Endothelial cell (in vitro differentiated cells): ENCODE measurements at regions not wholly inside any gene's neighbourhood (a gene's known extent, or its start where the extent isn't known, plus 50 kb on each side); places are given as distances from the start of the nearest gene placed in this dataset.

ENCODE experiments used
- DNase-seq: peaks from one replicate; pipeline ENCODE4 v3.0.0; 2021; ENCODE audit warnings: low spot score
- H3K27ac Mint-ChIP-seq: one replicate; pipeline ENCODE4 v1.8.0; 2021; ENCODE audit warnings: mixed read lengths, inconsistent platforms; ENCODE audit not compliant: unreplicated experiment
- H3K27me3 Mint-ChIP-seq: one replicate; pipeline ENCODE4 v1.8.0; 2021; ENCODE audit warnings: mild to moderate bottlenecking, moderate library complexity, mixed read lengths, inconsistent platforms; ENCODE audit not compliant: unreplicated experiment
- H3K36me3 Mint-ChIP-seq: one replicate; pipeline ENCODE4 v1.8.0; 2021; ENCODE audit warnings: mild to moderate bottlenecking, low read depth, mixed read lengths, inconsistent platforms; ENCODE audit not compliant: unreplicated experiment
- H3K4me1 Mint-ChIP-seq: one replicate; pipeline ENCODE4 v1.8.0; 2021; ENCODE audit warnings: mild to moderate bottlenecking, mixed read lengths, inconsistent platforms; ENCODE audit not compliant: unreplicated experiment
- H3K4me3 Mint-ChIP-seq: one replicate; pipeline ENCODE4 v1.8.0; 2021; ENCODE audit warnings: mild to moderate bottlenecking, mixed read lengths, inconsistent platforms; ENCODE audit not compliant: unreplicated experiment
- H3K9me3 Mint-ChIP-seq: one replicate; pipeline ENCODE4 v1.8.0; 2021; ENCODE audit warnings: mixed read lengths, inconsistent platforms; ENCODE audit not compliant: unreplicated experiment
- TF ChIP-seq, protein P1 (sequence below): fragments of 200-600 bp; sonication (generic); IDR thresholded peaks from one replicate; pipeline ENCODE4 v1.5.0; 2021; ENCODE audit warnings: antibody characterized with exemption; ENCODE audit not compliant: unreplicated experiment

DNA sequence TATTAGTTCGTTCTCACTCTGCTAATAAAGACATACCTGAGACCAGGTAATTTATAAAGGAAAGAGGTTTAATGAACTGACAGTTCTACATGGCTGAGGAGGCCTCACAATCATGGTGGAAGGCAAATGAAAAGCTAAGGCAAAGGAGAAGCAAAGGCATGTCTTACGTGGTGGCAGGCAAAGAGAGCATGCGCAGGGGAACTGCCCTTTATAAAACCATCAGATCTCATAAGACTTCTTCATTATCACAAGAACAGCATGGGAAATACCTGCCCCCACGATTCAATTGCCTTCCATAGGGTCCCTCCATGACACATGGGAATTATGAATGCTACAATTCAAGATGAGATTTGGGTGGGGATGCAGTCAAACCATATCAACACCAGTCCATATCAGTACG is 133.5 kb downstream of the ZNF621 start:
- H3K36me3 Mint-ChIP-seq = no peaks in the 10 kb centered on the region
- H3K27me3 Mint-ChIP-seq = peaks cover 3% of the 10 kb centered on the region
- H3K4me1 Mint-ChIP-seq = no peaks in the 10 kb centered on the region
- no peak overlapping the region for H3K27ac Mint-ChIP-seq
- no peak overlapping the region for H3K4me3 Mint-ChIP-seq
- TF ChIP-seq, protein P1, sequence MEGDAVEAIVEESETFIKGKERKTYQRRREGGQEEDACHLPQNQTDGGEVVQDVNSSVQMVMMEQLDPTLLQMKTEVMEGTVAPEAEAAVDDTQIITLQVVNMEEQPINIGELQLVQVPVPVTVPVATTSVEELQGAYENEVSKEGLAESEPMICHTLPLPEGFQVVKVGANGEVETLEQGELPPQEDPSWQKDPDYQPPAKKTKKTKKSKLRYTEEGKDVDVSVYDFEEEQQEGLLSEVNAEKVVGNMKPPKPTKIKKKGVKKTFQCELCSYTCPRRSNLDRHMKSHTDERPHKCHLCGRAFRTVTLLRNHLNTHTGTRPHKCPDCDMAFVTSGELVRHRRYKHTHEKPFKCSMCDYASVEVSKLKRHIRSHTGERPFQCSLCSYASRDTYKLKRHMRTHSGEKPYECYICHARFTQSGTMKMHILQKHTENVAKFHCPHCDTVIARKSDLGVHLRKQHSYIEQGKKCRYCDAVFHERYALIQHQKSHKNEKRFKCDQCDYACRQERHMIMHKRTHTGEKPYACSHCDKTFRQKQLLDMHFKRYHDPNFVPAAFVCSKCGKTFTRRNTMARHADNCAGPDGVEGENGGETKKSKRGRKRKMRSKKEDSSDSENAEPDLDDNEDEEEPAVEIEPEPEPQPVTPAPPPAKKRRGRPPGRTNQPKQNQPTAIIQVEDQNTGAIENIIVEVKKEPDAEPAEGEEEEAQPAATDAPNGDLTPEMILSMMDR = no peak
- H3K9me3 Mint-ChIP-seq = no peaks in the 10 kb centered on the region
- no peak for DNase-seq

DNA sequence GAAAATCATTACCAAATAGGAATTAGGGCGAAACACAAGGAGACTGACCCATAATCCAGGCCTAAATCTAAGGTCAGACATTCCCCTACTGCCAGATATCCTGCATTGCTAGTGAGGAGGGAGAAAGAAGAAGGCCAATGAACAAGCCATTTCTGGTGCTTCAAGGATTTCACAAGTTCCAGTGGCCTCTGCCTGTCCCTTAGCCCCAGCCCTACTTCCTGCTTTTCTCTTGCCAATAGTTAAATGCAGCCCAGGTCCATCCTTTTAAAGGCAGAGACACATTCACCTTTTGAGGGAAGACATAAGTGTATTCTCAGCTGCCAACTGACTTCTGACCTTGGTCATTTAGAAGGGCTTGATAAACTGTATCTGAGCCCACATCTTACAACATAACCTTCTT is 135.8 kb downstream of the ZNF621 start:
- no peaks in the 10 kb centered on the region for H3K9me3 Mint-ChIP-seq
- no peaks in the 10 kb centered on the region for H3K36me3 Mint-ChIP-seq
- no peaks in the 10 kb centered on the region for H3K4me1 Mint-ChIP-seq
- H3K4me3 Mint-ChIP-seq = no peak overlapping the region
- H3K27ac Mint-ChIP-seq = no peak overlapping the region
- H3K27me3 Mint-ChIP-seq = peaks cover 3% of the 10 kb centered on the region
- TF ChIP-seq, protein P1 = no peak
- DNase-seq = no peak

DNA sequence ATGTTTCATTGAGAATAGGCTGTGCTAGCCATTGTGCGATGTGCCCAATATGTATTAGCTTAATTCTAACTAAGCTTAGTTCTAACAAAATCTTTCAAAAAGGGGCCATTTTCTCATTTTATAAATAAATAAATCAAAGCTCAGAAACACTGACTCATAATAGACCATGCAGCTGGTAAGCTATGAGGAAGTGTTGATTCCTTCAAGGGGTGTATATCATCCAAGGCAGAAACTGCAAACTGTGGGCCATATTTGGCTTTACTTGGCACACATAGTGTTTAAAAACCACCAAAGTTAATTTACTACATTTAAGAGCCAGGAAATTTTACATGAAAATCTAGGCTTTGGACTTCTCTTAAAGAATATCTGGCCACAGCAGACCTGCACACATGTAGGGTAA is 136.5 kb downstream of the ZNF621 start:
- Mint-ChIP-seq H3K27me3 (peaks cover 3% of the 10 kb centered on the region), H3K4me3 (no peak overlapping the region), H3K9me3 (no peaks in the 10 kb centered on the region), H3K27ac (no peak overlapping the region), H3K36me3 (no peaks in the 10 kb centered on the region), H3K4me1 (no peaks in the 10 kb centered on the region)
- TF ChIP-seq, protein P1 = no peak
- DNase-seq = no peak

DNA sequence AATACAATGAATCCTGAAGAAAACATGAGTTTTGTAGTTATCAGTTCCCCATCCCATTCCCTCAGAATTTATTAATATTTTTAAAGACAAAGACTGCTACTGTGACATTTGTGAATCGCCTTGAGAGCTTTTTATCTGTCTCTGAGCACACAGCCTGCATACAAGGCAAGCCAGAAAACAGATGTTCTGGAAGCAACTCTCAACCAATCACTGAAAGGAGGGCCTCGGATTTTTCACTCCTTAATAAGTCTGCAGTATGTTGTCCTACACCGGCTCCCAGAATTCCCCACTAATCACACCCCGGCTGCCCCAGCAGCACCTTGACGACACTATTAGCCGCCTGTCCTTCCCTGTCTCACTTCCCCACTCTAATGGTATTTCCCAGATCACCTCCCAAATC is 138.5 kb downstream of the ZNF621 start:
- H3K9me3 Mint-ChIP-seq = no peaks in the 10 kb centered on the region
- no peaks in the 10 kb centered on the region for H3K36me3 Mint-ChIP-seq
- TF ChIP-seq, protein P1 = no peak
- H3K27me3 Mint-ChIP-seq = no peaks in the 10 kb centered on the region
- H3K4me1 Mint-ChIP-seq = no peaks in the 10 kb centered on the region
- no peak overlapping the region for H3K27ac Mint-ChIP-seq
- no peak for DNase-seq
- H3K4me3 Mint-ChIP-seq = no peak overlapping the region

DNA sequence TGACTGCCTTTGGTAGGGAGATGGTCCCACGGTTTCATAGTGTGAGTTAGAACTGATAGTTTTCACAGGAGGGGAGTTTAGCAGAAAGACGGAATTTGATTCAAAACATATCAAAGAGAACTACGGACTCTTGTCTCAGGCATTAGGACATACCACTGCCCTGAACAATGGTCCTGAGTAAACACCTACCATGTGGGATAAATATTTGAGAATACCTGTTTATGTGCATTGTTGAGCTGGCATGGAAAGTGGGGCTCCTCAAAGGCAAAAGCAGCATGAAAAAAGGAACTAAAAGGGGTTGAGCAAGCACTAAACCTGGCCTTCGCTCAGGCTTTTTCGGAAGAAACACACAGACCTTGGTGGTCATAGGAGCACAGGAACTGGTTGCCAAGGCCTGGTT is 144.4 kb downstream of the ZNF621 start:
- TF ChIP-seq, protein P1 = no peak
- Mint-ChIP-seq H3K27me3 (no peaks in the 10 kb centered on the region), H3K9me3 (no peaks in the 10 kb centered on the region), H3K4me3 (no peak overlapping the region), H3K27ac (no peak overlapping the region), H3K4me1 (no peaks in the 10 kb centered on the region), H3K36me3 (no peaks in the 10 kb centered on the region)
- no peak for DNase-seq
